NCI-H748 (cell line): ENCODE measurements at regions not wholly inside any gene's neighbourhood (a gene's known extent, or its start where the extent isn't known, plus 50 kb on each side); places are given as distances from the start of the nearest gene placed in this dataset.

Source experiments
- DNase-seq: peaks from one replicate; lab custom pipeline; 2025; ENCODE audit not compliant: unreplicated experiment; lab: John Stamatoyannopoulos, UW

DNA sequence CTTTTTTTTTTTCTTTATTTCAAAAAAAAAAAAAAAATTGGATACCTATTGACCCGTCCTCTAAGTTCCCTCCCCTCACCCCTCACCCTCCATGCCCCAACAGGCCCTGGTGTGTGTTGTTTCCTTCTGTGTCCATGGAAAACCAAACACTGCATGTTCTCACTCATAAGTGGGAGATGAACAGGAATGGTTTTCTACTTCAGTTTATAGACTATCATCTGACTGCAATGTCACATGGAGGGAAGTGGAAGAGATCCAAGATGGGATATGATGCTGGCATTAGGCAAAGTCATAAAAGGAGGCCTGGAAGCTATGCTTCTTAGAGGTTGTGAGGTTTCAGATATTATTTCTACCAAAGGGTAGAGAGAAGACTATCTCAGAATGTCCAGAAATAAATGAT lies 237.5 kb downstream of the MAFB start:
- DNase-seq = no peak

DNA sequence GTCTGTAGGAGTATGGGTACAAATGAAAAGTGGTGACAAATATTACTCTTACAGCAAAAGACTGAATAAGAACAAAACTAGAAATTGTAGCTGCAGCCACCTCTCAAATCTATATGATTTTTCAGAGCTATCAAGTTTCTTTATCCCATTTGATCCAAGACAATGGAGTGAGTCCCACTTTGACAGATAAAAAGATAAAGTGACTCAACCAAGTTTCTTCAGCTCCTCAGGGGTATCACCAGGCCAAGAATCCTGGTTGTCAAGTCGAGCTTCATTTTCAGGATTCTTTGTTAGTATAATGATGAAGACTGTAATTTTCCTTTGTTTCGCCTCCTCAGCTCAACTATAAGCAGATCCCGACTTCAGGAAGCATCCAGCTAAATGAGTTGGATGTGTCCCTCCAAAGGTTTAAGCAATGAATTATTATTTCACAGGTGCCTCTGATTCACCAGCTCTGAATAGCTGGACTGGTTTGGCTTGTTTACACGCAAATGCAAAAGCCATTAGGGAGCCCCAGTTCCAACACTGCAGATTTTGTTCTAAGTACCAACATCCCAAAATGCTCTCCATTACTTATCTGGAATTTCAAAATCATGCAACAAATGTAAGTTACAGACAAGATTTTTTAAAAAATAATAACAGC lies 238.9 kb downstream of the MAFB start:
- no peak for DNase-seq

GRCh38 chr20:40449144-40449690 lies 239.8 kb downstream of the MAFB start:
- no peak for DNase-seq

DNA sequence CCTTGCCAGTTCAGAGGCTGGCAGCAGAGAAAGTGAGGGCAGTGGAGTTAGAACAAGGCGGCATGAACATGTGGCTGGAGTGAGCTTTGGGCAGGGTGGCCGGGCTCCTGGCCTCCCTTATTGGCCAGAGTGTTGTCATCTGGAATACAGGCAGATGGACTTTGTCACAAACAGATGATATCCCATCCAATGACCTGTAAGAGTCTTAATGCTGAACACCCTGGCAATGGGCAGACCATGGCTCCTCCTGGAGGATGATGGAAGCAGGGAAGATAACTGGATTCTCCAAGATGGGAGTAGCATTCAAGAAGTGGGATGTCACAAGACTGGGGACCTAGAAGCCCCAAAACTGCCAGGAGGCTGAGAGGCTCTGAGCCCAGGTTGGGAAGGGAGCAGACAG lies 242.1 kb downstream of the MAFB start:
- no peak for DNase-seq

GRCh38 chr20:40444516-40444915 lies 244.5 kb downstream of the MAFB start:
- DNase-seq = no peak

- DNase-seq = no peak
Measured at GRCh38 chr20:40443753-40444152, 245.3 kb downstream of the MAFB start.

GRCh38 chr20:40442181-40442963 lies 246.7 kb downstream of the MAFB start:
- DNase-seq = peak; percentile 10

DNA sequence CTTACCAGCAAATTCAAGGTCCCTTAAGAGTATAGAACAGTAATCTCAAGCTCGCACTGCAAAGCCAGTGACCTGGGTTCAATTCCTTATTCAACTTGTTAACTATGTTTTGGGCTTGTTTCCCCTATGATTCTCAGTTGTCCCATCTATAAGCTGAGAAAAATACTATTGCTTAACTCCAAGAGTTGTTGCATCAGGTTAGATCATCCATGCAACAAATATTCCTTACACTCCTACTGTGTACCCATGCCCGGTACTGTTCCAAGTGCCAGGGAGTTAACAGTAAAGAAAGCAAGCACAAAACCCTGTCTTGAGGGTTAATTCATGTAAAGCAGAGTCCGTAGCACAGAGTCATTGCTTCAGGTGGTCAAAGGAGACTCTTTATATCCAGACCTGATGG lies 247.3 kb downstream of the MAFB start:
- DNase-seq = no peak

DNA sequence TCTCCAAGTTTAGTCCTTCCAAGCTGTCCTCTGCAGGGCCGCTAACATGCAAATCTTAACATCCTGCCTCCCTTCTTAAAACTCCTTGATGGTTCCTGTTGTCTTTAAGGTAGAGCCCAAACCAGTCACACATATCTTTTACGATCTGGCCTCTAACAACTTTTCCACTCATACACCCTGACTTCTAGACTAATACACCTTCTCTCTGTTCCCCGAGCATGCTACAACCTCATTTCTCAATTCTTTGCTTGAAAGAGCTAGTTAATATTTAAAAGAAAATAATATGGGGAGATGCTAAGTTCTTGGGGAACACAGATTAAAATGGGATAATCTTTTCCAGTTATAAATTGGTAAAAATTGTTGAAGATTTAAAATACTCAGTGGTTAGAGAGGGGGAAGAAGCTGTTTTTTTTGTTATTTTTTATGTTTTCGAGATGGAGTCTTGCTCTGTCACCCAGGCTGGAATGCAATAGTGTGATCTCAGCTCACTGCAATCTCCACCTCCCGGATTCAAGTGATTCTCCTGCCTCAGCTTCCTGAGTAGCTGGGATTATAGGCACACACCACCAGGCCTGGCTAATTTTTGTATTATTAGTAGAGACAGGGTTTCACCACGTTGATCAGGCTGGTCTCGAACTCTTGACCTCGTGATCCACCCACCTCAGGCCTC lies 250.7 kb downstream of the MAFB start:
- DNase-seq = no peak

DNA sequence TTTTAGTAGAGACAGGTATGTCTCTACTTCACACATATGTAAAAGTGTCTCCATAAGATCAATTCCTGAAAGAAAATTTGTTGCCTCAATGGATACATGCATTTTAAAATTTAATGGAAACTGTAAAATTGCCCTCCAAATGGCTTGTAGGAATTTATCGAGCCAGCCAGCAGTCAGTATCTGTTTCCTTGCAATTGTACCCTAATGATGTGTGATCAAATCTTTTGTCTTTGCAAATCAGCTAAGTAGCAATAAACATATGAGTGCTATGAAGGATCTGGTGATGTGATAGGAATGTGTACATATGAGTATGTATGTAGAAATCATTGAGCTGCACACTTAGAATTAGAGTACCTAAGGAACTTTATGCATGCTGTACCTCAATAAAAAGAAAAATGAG lies 253.0 kb downstream of the MAFB start:
- DNase-seq = no peak

GRCh38 chr20:40435146-40435895 lies 253.7 kb downstream of the MAFB start:
- DNase-seq = no peak

DNA sequence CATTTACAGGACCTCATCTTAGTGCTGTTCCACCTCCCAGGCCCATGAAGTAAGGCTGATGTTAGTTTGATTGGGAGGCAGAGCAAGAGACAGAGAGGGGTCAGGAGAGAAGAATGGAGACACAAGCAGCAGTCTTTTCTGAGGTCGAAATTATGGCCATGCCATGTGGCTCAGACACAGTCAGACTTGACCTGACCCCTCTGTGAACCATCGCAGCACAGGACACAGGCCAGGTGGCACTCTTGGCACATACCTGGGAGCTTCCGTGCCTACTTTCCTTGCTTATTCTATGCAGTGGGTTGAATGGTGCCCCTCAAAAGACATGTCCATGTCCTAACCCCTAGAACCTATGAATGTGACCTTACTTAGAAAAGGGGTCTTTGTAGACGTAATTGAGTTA lies 254.9 kb downstream of the MAFB start:
- DNase-seq = no peak

- no peak for DNase-seq
Measured at GRCh38 chr20:40433341-40433861, 255.6 kb downstream of the MAFB start.

- no peak for DNase-seq
Measured at GRCh38 chr20:40431611-40432010, 257.4 kb downstream of the MAFB start.

- no peak for DNase-seq
Measured at GRCh38 chr20:40431112-40431511, 257.9 kb downstream of the MAFB start.

DNA sequence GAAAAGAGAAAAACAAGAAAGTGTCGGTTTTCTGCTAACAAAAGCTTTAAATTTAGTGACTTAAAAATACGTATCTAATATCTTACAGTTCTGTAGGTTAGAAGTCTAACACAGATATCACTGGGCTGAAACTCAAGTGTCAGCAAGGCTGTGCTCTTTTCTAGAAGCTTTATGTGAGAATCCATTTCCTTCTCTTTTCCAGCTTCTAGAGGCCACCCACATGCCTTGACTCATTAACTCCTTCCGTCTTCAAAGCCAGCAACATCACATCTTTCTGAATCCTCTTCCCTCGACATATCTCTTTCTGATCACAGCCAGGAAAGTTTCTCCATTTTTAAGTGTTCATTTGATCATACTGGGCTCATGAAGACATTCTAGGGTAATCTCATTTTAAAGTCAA lies 262.0 kb downstream of the MAFB start:
- DNase-seq = no peak

GRCh38 chr20:40424695-40425094 lies 264.3 kb downstream of the MAFB start:
- DNase-seq = no peak

- DNase-seq = no peak
Measured at GRCh38 chr20:40422656-40423055, 266.4 kb downstream of the MAFB start.

DNA sequence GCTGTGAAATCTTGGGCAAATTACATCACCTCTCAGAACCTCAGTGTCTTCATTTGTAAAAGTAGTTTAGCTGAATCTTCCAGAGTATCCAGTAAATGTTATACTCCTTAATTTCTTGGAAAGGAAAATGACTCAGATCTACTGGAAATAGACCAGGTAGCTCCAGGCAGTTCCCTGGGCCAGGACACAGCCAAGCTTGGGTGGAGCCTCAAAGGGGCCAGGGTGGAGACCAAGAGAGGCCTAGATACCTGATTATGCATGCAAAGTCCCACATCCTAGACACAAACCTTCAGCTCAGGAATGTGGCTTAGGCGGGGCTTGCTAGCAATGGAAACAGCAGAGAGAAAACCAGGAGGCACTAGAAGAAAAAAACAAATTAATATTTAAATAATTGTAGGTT lies 272.8 kb downstream of the MAFB start:
- DNase-seq = no peak

- DNase-seq = peak; percentile 93
Measured at GRCh38 chr20:40414843-40415615, 274.0 kb downstream of the MAFB start.
